ENCODE measurements at regions not wholly inside any gene's neighbourhood (a gene's known extent, or its start where the extent isn't known, plus 50 kb on each side); places are given as distances from the start of the nearest gene placed in this dataset.

DNA sequence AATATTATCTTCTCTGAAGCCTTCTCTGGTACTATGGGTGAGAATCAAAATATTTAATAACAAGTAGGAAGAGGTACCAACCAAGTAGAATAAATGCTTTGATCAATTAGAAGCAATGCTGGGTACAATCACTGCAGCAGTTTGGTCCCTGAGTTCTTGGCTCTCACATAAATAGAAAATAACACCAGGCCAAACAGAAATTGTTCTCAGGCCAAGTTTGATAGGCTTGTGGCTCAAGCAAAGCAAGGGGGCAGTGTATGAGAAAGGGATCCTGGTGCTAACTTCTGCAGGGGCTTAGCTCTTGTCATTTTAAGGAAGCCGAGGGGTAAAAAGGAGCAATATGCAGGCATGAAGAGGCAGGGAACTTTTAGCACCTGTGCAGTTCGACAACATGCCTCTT is 146.8 kb upstream of the TMEM229A start:
- TF ChIP-seq, protein P1, sequence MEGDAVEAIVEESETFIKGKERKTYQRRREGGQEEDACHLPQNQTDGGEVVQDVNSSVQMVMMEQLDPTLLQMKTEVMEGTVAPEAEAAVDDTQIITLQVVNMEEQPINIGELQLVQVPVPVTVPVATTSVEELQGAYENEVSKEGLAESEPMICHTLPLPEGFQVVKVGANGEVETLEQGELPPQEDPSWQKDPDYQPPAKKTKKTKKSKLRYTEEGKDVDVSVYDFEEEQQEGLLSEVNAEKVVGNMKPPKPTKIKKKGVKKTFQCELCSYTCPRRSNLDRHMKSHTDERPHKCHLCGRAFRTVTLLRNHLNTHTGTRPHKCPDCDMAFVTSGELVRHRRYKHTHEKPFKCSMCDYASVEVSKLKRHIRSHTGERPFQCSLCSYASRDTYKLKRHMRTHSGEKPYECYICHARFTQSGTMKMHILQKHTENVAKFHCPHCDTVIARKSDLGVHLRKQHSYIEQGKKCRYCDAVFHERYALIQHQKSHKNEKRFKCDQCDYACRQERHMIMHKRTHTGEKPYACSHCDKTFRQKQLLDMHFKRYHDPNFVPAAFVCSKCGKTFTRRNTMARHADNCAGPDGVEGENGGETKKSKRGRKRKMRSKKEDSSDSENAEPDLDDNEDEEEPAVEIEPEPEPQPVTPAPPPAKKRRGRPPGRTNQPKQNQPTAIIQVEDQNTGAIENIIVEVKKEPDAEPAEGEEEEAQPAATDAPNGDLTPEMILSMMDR (IDR thresholded peaks at IDR 0.05; ENCODE audit: low read depth, low read length): no peak
- no peak for TF ChIP-seq POLR2A (IDR thresholded peaks at IDR 0.05; ENCODE audit: extremely low read depth, insufficient read length)

All from NB4 (cell line).